ENCODE measurements at regions not wholly inside any gene's neighbourhood (a gene's known extent, or its start where the extent isn't known, plus 50 kb on each side); places are given as distances from the start of the nearest gene placed in this dataset.

- TF ChIP-seq POLR2AphosphoS5 (IDR thresholded peaks at IDR 0.05; ENCODE audit: borderline replicate concordance, low read depth, low read length) (no peak), EZH2 (IDR thresholded peaks at IDR 0.05) (no peak), FOXP2 (optimal IDR thresholded peaks at IDR 0.05; ENCODE audit: control extremely low read depth, extremely low read length, insufficient read depth) (no peak)
Observed at GRCh38 chr4:79528241-79528706, 120.2 kb upstream of the GK2 start.

All from SK-N-MC (cell line).